Smooth muscle cell (in vitro differentiated cells): ENCODE measurements at regions not wholly inside any gene's neighbourhood (a gene's known extent, or its start where the extent isn't known, plus 50 kb on each side); places are given as distances from the start of the nearest gene placed in this dataset.

Experiments used
- DNase-seq: peaks from one replicate; lab custom pipeline; 2025; ENCODE audit not compliant: unreplicated experiment; lab: John Stamatoyannopoulos, UW
- H2AFZ ChIP-seq: fragments of 200-600 bp; sonication (generic); 2 replicates; pipeline ENCODE4 v1.6.0; 2016; ENCODE audit warnings: antibody characterized with exemption, low read depth, mild to moderate bottlenecking
- H3F3A ChIP-seq: fragments of 200-600 bp; sonication (generic); 2 replicates; pipeline ENCODE4 v1.6.0; 2017; ENCODE audit warnings: antibody characterized with exemption, low read depth
- H3K27ac ChIP-seq: fragments of 200-600 bp; sonication (generic); 2 replicates; pipeline ENCODE4 v1.5.1; 2016; ENCODE audit warnings: low read depth, mild to moderate bottlenecking
- H3K27me3 ChIP-seq: fragments of 200-600 bp; sonication (generic); 2 replicates; pipeline ENCODE4 v1.6.1; 2016; ENCODE audit warnings: low read depth, mild to moderate bottlenecking
- H3K36me3 ChIP-seq: fragments of 200-600 bp; sonication (generic); 2 replicates; pipeline ENCODE4 v1.5.1; 2016; ENCODE audit warnings: low read depth
- H3K4me1 ChIP-seq: fragments of 200-600 bp; sonication (generic); 2 replicates; pipeline ENCODE4 v1.5.1; 2016; ENCODE audit warnings: low read depth
- H3K4me2 ChIP-seq: fragments of 200-600 bp; sonication (generic); 2 replicates; pipeline ENCODE4 v1.6.0; 2016; ENCODE audit warnings: mild to moderate bottlenecking
- H3K4me3 ChIP-seq: fragments of 200-600 bp; sonication (generic); 2 replicates; pipeline ENCODE4 v1.5.1; 2016; ENCODE audit warnings: mild to moderate bottlenecking
- H3K79me2 ChIP-seq: fragments of 200-600 bp; sonication (generic); 2 replicates; pipeline ENCODE4 v1.6.0; 2016; ENCODE audit warnings: low read depth, mild to moderate bottlenecking
- H3K9ac ChIP-seq: fragments of 200-600 bp; sonication (generic); 2 replicates; pipeline ENCODE4 v1.6.0; 2016; ENCODE audit warnings: low read depth
- H3K9me3 ChIP-seq: fragments of 200-600 bp; sonication (generic); replicated peaks from 2 replicates; pipeline ENCODE4 v1.5.1; 2016; ENCODE audit warnings: low read depth
- H4K20me1 ChIP-seq: fragments of 200-600 bp; sonication (generic); 2 replicates; pipeline ENCODE4 v1.6.0; 2016; ENCODE audit warnings: low read depth
- WGBS: methylation state at CpG from one replicate; pipeline ENCODE4 v1.1.7; 2016; ENCODE audit warnings: low lambda C conversion rate; 5-methylcytosine and 5-hydroxymethylcytosine counted together
- TF ChIP-seq, protein P1 (sequence below): fragments of 200-600 bp; sonication (generic); IDR thresholded peaks from 2 replicates; pipeline ENCODE4 v1.5.1; 2017; ENCODE audit warnings: borderline replicate concordance, mild to moderate bottlenecking, antibody characterized with exemption; ENCODE audit not compliant: insufficient read depth, poor library complexity, severe bottlenecking

DNA sequence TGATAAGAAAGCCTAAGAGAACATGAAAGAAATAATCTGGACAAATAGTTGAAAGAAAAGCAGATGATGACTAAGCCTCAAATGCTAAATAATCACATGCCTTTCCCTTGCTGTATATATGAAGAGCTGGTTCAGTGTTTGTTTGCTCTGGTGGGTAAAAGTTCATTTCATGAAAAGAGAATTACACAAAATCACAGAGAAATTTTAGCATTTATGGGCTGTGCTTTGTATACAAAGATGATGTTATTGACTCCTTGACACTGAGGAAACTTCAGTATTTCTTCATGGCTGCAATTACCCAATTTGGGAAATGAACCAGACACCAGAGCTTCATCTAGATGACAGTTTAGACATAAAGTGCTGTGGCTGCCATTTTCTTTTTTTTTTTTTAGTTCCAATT is 527.2 kb downstream of the NR2F1-AS1 start:
- peaks cover 3% of the 10 kb centered on the region for H3K27me3 ChIP-seq
- no peaks in the 10 kb centered on the region for H4K20me1 ChIP-seq
- H3K4me1 ChIP-seq, result no peaks in the 10 kb centered on the region
- TF ChIP-seq, protein P1, sequence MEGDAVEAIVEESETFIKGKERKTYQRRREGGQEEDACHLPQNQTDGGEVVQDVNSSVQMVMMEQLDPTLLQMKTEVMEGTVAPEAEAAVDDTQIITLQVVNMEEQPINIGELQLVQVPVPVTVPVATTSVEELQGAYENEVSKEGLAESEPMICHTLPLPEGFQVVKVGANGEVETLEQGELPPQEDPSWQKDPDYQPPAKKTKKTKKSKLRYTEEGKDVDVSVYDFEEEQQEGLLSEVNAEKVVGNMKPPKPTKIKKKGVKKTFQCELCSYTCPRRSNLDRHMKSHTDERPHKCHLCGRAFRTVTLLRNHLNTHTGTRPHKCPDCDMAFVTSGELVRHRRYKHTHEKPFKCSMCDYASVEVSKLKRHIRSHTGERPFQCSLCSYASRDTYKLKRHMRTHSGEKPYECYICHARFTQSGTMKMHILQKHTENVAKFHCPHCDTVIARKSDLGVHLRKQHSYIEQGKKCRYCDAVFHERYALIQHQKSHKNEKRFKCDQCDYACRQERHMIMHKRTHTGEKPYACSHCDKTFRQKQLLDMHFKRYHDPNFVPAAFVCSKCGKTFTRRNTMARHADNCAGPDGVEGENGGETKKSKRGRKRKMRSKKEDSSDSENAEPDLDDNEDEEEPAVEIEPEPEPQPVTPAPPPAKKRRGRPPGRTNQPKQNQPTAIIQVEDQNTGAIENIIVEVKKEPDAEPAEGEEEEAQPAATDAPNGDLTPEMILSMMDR, result no peak
- H3F3A ChIP-seq, result no peaks in the 10 kb centered on the region
- peak overlapping the region; percentile 30 for H3K4me2 ChIP-seq
- H3K27ac ChIP-seq, result peak overlapping the region; percentile 13
- H3K4me3 ChIP-seq, result no peak overlapping the region
- H3K79me2 ChIP-seq, result no peaks in the 10 kb centered on the region
- no peaks in the 10 kb centered on the region for H3K9me3 ChIP-seq
- peak overlapping the region; percentile 21 for H2AFZ ChIP-seq
- H3K9ac ChIP-seq, result no peak overlapping the region
- no peak for DNase-seq
- no peaks in the 10 kb centered on the region for H3K36me3 ChIP-seq

DNA sequence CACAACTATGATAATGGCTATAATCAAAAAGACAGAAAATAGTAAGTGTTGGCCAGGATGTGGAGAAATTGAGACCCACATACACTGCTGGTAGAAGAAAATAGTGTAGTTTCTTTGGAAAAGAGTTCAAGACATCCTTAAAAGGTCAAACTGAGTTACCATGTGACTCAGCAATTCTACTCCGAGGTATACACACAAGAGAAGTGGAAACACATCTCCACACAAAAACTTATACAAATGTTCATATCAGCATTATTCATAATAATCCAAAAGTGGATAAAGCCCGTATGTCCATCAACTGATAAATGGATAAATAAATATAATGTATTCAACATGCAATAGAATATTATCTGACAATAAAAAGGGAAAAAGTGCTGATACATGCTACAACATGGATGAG is 532.2 kb downstream of the NR2F1-AS1 start:
- no peak for DNase-seq
- no peaks in the 10 kb centered on the region for H3K9me3 ChIP-seq
- H4K20me1 ChIP-seq, result no peaks in the 10 kb centered on the region
- no peaks in the 10 kb centered on the region for H3K4me1 ChIP-seq
- H3K79me2 ChIP-seq, result no peaks in the 10 kb centered on the region
- H3K9ac ChIP-seq, result no peak overlapping the region
- no peak overlapping the region for H2AFZ ChIP-seq
- H3K27ac ChIP-seq, result no peak overlapping the region
- H3K4me3 ChIP-seq, result no peak overlapping the region
- H3K4me2 ChIP-seq, result no peak overlapping the region
- 92% methylated on average over 2 of the region's 2 CpGs for WGBS
- no peaks in the 10 kb centered on the region for H3F3A ChIP-seq
- H3K27me3 ChIP-seq, result peaks cover 28% of the 10 kb centered on the region
- no peaks in the 10 kb centered on the region for H3K36me3 ChIP-seq
- TF ChIP-seq, protein P1, result no peak

DNA sequence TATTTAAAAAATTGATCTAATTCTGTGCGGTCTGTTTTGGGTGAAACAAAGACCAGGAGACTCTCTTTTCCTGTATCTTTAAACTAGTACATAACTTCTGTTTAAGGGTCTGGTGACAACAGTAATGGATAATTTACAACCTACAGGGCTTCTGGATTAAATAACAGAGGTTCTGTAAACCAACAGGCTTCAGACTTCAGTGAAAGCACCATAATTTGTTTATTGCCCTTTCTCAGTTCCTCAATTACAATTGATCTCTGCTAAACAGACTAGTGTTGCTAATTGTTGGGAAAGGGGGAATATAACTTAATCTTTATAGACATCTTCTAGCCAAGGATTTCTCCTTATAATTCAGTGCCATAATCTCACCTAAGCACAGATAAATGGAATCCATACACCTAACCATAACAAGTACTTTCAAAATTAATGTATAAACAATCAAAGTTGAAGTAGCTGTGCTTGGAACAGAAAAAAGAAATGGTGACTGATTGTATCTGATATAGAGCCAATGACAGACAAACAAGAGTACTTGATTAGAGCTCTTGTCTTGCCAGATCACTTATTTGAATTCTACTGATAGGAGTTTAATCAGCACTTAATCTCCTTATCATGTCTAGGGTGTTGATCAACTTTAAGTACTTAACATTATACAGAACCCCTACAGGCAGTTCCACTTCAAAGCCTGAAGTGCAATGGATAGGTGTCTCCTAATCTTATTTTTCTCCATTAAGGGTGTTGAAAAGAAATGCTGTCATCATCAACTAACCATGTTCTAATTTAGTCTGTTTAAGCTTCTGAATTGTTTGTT is 536.0 kb downstream of the NR2F1-AS1 start:
- Histone ChIP-seq H3K4me3 (no peak overlapping the region), H3F3A (no peaks in the 10 kb centered on the region), H3K27me3 (peaks cover 51% of the 10 kb centered on the region), H3K4me2 (no peak overlapping the region), H3K4me1 (no peaks in the 10 kb centered on the region), H3K36me3 (no peaks in the 10 kb centered on the region), H3K79me2 (no peaks in the 10 kb centered on the region), H4K20me1 (no peaks in the 10 kb centered on the region), H3K9ac (no peak overlapping the region), H3K9me3 (no peaks in the 10 kb centered on the region), H3K27ac (no peak overlapping the region), H2AFZ (no peak overlapping the region)
- WGBS, result 23% methylated on average over 1 of the region's 1 CpG
- TF ChIP-seq, protein P1, result no peak
- no peak for DNase-seq

DNA sequence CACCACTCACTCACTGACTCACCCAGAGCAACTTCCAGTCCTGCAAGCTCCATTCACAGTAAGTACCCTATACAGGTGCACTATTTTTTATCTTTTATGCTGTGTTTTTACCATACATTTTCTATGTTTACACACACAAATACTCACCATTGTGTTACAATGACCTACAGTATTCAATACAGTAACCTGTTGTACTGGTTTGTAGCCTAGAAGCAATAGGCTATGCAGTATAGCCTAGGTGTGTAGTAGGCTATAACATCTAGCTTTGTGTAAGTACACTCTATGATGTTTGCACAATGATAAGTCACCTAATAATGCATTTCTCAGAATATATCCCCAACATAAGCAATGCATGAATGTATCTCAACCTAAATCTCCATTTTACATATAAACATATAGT is 541.1 kb downstream of the NR2F1-AS1 start:
- H3K9ac ChIP-seq, result no peak overlapping the region
- H4K20me1 ChIP-seq, result no peaks in the 10 kb centered on the region
- no peaks in the 10 kb centered on the region for H3K36me3 ChIP-seq
- no peak overlapping the region for H3K4me2 ChIP-seq
- TF ChIP-seq, protein P1, result no peak
- H3K27me3 ChIP-seq, result peaks cover 29% of the 10 kb centered on the region
- H3K4me3 ChIP-seq, result no peak overlapping the region
- DNase-seq, result no peak
- H3K79me2 ChIP-seq, result no peaks in the 10 kb centered on the region
- no peaks in the 10 kb centered on the region for H3F3A ChIP-seq
- no peaks in the 10 kb centered on the region for H3K4me1 ChIP-seq
- H3K9me3 ChIP-seq, result no peaks in the 10 kb centered on the region
- no peak overlapping the region for H2AFZ ChIP-seq
- no peak overlapping the region for H3K27ac ChIP-seq
